HCT116 (cell line): ENCODE measurements at regions not wholly inside any gene's neighbourhood (a gene's known extent, or its start where the extent isn't known, plus 50 kb on each side); places are given as distances from the start of the nearest gene placed in this dataset.

Experiments used
- ATAC-seq: fragments of 200-7000 bp; cut with Tn5 transposase; 2 replicates; pipeline ENCODE4 v1.9.1; 2020; ENCODE audit warnings: mild to moderate bottlenecking, moderate library complexity
- BruUV-seq: library from RNA; stranded (reverse); fragments of 400-500 nt; replicated peaks from 2 replicates; lab custom pipeline; 2021; lab: Mats Ljungman, UMichigan
- CTCF ChIA-PET: fragments of 300-600 bp; sonication (Branson Sonifier 250); formaldehyde crosslinking; loops from one replicate; lab custom pipeline; 2021; ENCODE audit warnings: antibody characterized with exemption; lab: Charles Lee
- POLR2A ChIA-PET: fragments of 300-600, 350-600 bp; sonication (Branson Sonifier 250); formaldehyde crosslinking; loops from one replicate; lab custom pipeline; 2021; ENCODE audit warnings: antibody characterized with exemption; lab: Charles Lee
- RAD21 ChIA-PET, 2 experiments: fragments of 300-600 bp; sonication (Branson Sonifier 250); formaldehyde crosslinking; loops; one replicate each; lab custom pipeline; 2023; ENCODE audit warnings: low total read pairs in 2 of 2; ENCODE audit not compliant: uncharacterized antibody in 2 of 2, unreplicated experiment in 2 of 2, low non-redundant PET in 1 of 2; lab: Charles Lee
- DNase-seq: peaks from one replicate; pipeline ENCODE4 v3.0.0-alpha.2; 2010; ENCODE audit warnings: low read depth, low spot score
- H2AFZ ChIP-seq: fragments of 200-600 bp; shearing (Covaris generic), sonication (generic); 2 replicates; pipeline ENCODE4 v1.6.1; 2017; ENCODE audit warnings: low read depth, mixed run types, mixed read lengths, antibody characterized with exemption, low read length; ENCODE audit not compliant: poor library complexity, severe bottlenecking
- H3K27ac ChIP-seq: 2 replicates; pipeline ENCODE4 v1.5.1; 2012; ENCODE audit warnings: low read depth, low read length
- H3K27me3 ChIP-seq: fragments of 200-600 bp; sonication (generic); 2 replicates; pipeline ENCODE4 v1.6.1; 2016; ENCODE audit warnings: mixed run types, low read length, mixed read lengths; ENCODE audit not compliant: insufficient read depth
- H3K36me3 ChIP-seq, 2 experiments: fragments of 200-500 bp in 1 of 2; fragments of 200-600 bp in 1 of 2; sonication (Bioruptor generic) in 1 of 2; sonication (generic) in 1 of 2; 2 replicates each; pipeline versions ENCODE4 v1.5.1 to v1.6.1; 2014 to 2016; ENCODE audit warnings: low read length in 2 of 2, inconsistent platforms in 1 of 2, mixed read lengths in 1 of 2, mixed run types in 1 of 2; ENCODE audit not compliant: insufficient read depth in 2 of 2, control insufficient read depth in 1 of 2
- H3K4me1 ChIP-seq, 2 experiments: fragments of 200-600 bp in 1 of 2; sonication (generic) in 1 of 2; 2 replicates each; pipeline versions ENCODE4 v1.5.1 to v1.6.1; 2012 to 2017; ENCODE audit warnings: low read length in 2 of 2, inconsistent platforms in 1 of 2, mild to moderate bottlenecking in 1 of 2, mixed read lengths in 1 of 2, mixed run types in 1 of 2, moderate library complexity in 1 of 2; ENCODE audit not compliant: insufficient read depth in 2 of 2, control insufficient read depth in 1 of 2
- H3K4me2 ChIP-seq: fragments of 200-600 bp; sonication (generic); 2 replicates; pipeline ENCODE4 v1.6.1; 2017; ENCODE audit warnings: mixed run types, low read length, mixed read lengths
- H3K4me3 ChIP-seq, 2 experiments: fragments of 200-600 bp in 1 of 2; sonication (generic) in 1 of 2; replicated peaks in 1 of 2; 2 replicates each; pipeline ENCODE4 v1.5.1; 2011 to 2016; ENCODE audit warnings: low read length in 2 of 2, control low read depth in 1 of 2, low read depth in 1 of 2, mild to moderate bottlenecking in 1 of 2, mixed read lengths in 1 of 2, mixed run types in 1 of 2
- H3K79me2 ChIP-seq: fragments of 200-600 bp; sonication (generic); 2 replicates; pipeline ENCODE4 v1.6.1; 2017; ENCODE audit warnings: mild to moderate bottlenecking, mixed run types, low read length, moderate library complexity, mixed read lengths; ENCODE audit not compliant: insufficient read depth
- H3K9ac ChIP-seq: fragments of 200-600 bp; sonication (generic); 2 replicates; pipeline ENCODE4 v1.6.1; 2016; ENCODE audit warnings: low read length, mixed read lengths
- H3K9me2 ChIP-seq: fragments of 200-600 bp; sonication (generic), shearing (Covaris generic); 2 replicates; pipeline ENCODE4 v1.6.1; 2017; ENCODE audit warnings: mixed run types, mild to moderate bottlenecking, moderate library complexity; ENCODE audit not compliant: insufficient read depth
- H3K9me3 ChIP-seq, 2 experiments: fragments of 200-500 bp in 1 of 2; fragments of 200-600 bp in 1 of 2; sonication (Bioruptor generic) in 1 of 2; sonication (generic) in 1 of 2; 2 replicates each; pipeline ENCODE4 v1.6.1; 2014 to 2017; ENCODE audit warnings: low read length in 2 of 2, mixed read lengths in 2 of 2, inconsistent platforms in 1 of 2, low read depth in 1 of 2, mild to moderate bottlenecking in 1 of 2, mixed run types in 1 of 2, moderate library complexity in 1 of 2; ENCODE audit not compliant: control insufficient read depth in 1 of 2, insufficient read depth in 1 of 2
- H4K20me1 ChIP-seq: fragments of 200-600 bp; sonication (generic), shearing (Covaris generic); 2 replicates; pipeline ENCODE4 v1.6.1; 2017; ENCODE audit warnings: mixed run types, mild to moderate bottlenecking, moderate library complexity; ENCODE audit not compliant: insufficient read depth
- CTCF ChIP-seq, 3 experiments: fragments of 200-600 bp in 1 of 3; sonication (generic) in 1 of 3; IDR thresholded peaks in 2 of 3; conservative IDR thresholded peaks in 1 of 3; 2 replicates each; pipeline ENCODE4 v1.5.1; 2012 to 2017; ENCODE audit warnings: low read depth in 2 of 3, low read length in 2 of 3, antibody characterized with exemption in 1 of 3, borderline replicate concordance in 1 of 3, control low read depth in 1 of 3, mild to moderate bottlenecking in 1 of 3, mixed read lengths in 1 of 3, mixed run types in 1 of 3, moderate library complexity in 1 of 3; ENCODE audit not compliant: insufficient read depth in 1 of 3
- EZH2 ChIP-seq: fragments of 200-600 bp; sonication (generic); IDR thresholded peaks from 2 replicates; pipeline ENCODE4 v1.6.1; 2017; ENCODE audit warnings: antibody characterized with exemption, mixed run types
- EZH2phosphoT487 ChIP-seq: fragments of 200-600 bp; IDR thresholded peaks from 2 replicates; pipeline ENCODE4 v1.6.1; 2018; ENCODE audit warnings: antibody characterized with exemption, borderline replicate concordance
- MAX ChIP-seq: IDR thresholded peaks from 2 replicates; pipeline ENCODE4 v1.6.1; 2012
- POLR2AphosphoS5 ChIP-seq: IDR thresholded peaks from 2 replicates; pipeline ENCODE4 v1.6.1; 2011; ENCODE audit warnings: mild to moderate bottlenecking, low read depth, low read length, moderate library complexity
- RAD21 ChIP-seq: IDR thresholded peaks from 2 replicates; pipeline ENCODE4 v1.6.1; 2012; ENCODE audit warnings: low read depth, mild to moderate bottlenecking
- REST ChIP-seq: IDR thresholded peaks from 2 replicates; pipeline ENCODE4 v1.6.1; 2012; ENCODE audit warnings: low read depth
- TCF7L2 ChIP-seq: IDR thresholded peaks from 2 replicates; pipeline ENCODE4 v1.7.0; 2011; ENCODE audit warnings: borderline replicate concordance, inconsistent platforms; ENCODE audit not compliant: insufficient read depth, insufficient read length; ENCODE audit errors: extremely low read depth
- ZBTB33 ChIP-seq: IDR thresholded peaks from 2 replicates; pipeline ENCODE4 v1.6.1; 2011; ENCODE audit warnings: mild to moderate bottlenecking, low read length, moderate library complexity; ENCODE audit not compliant: insufficient replicate concordance; ENCODE audit errors: extremely low read depth
- ZFX ChIP-seq: fragments of 450-650 bp; IDR thresholded peaks from 2 replicates; pipeline ENCODE4 v1.6.1; 2017
- intact Hi-C: fragments of 100-400 bp; cut with micrococcal nuclease; formaldehyde crosslinking; loops from 2 replicates; pipeline ENCODE4 v1.10.0; 2022

- intact Hi-C loops = no loop called here
- H3K79me2 ChIP-seq = no peaks in the 10 kb centered on the region
- H3K4me3 ChIP-seq = no peak overlapping the region
- BruUV-seq = no TSS peak
- peaks cover 0 to 10% of the 10 kb centered on the region in 2 experiments; a peak in 2 of 4 replicates for H3K4me1 ChIP-seq
- no peak for TF ChIP-seq EZH2phosphoT487
- TF ChIP-seq EZH2 = no peak
- no peak for TF ChIP-seq RAD21
- TF ChIP-seq ZFX = no peak
- no peak for TF ChIP-seq REST
- TF ChIP-seq ZBTB33 = no peak
- no peak for TF ChIP-seq POLR2AphosphoS5
- no peak for TF ChIP-seq MAX
- no peak for TF ChIP-seq TCF7L2
- no peak for TF ChIP-seq CTCF (IDR thresholded peaks at IDR 0.05 in 2 of 3, conservative IDR thresholded peaks at IDR 0.05 in 1 of 3; ENCODE audit: borderline replicate concordance in 1 of 3, insufficient read depth in 1 of 3, low read depth in 2 of 3, low read length in 2 of 3)
- ChIA-PET RAD21 (no interaction called here), CTCF (no interaction called here), POLR2A (no interaction called here)
- ATAC-seq (no peak), DNase-seq (no peak)
- no peak overlapping the region for H3K4me2 ChIP-seq
- no peaks in the 10 kb centered on the region for H4K20me1 ChIP-seq
- H3K36me3 ChIP-seq = no peaks in the 10 kb centered on the region
- H3K27ac ChIP-seq = no peak overlapping the region
- H3K9me3 ChIP-seq = no peaks in the 10 kb centered on the region
- H3K9ac ChIP-seq = no peak overlapping the region
- no peaks in the 10 kb centered on the region for H3K27me3 ChIP-seq
- no peak overlapping the region for H2AFZ ChIP-seq
- no peaks in the 10 kb centered on the region for H3K9me2 ChIP-seq
Measured at GRCh38 chr4:128337863-128338262, 50.2 kb upstream of the PGRMC2 start.
